B cell (primary cell): ENCODE measurements at regions not wholly inside any gene's neighbourhood (a gene's known extent, or its start where the extent isn't known, plus 50 kb on each side); places are given as distances from the start of the nearest gene placed in this dataset.
"Not testable (repeated sequence)": the region's sequence is repeated elsewhere in the genome, so short reads cannot be mapped to it uniquely, and the experiment has no call there.

Source experiments
- ATAC-seq: fragments of 200-7000 bp; cut with Tn5 transposase; one replicate; pipeline ENCODE4 v1.10.0; 2021; ENCODE audit warnings: low read depth, mild to moderate bottlenecking, moderate number of reproducible peaks, moderate library complexity
- CTCF ChIA-PET: fragments of 350-600 bp; sonication (Branson Sonifier 250); formaldehyde crosslinking; loops from one replicate; lab custom pipeline; 2021; ENCODE audit warnings: antibody characterized with exemption, inconsistent platforms; lab: Charles Lee
- POLR2A ChIA-PET: fragments of 350-600 bp; sonication (Branson Sonifier 250); formaldehyde crosslinking; loops from one replicate; lab custom pipeline; 2021; ENCODE audit warnings: antibody characterized with exemption; lab: Charles Lee
- DNase-seq: peaks from one replicate; pipeline ENCODE4 v3.0.0; 2013
- H2AFZ ChIP-seq: 2 replicates; pipeline ENCODE4 v1.6.1; 2012; ENCODE audit warnings: mild to moderate bottlenecking, low read depth, low read length; ENCODE audit not compliant: insufficient read depth, poor library complexity, severe bottlenecking
- H3K27ac ChIP-seq, 2 donors: 1 replicate in 1 of 2; 2 replicates in 1 of 2; pipeline ENCODE4 v1.5.1; 2012 to 2013; ENCODE audit warnings: low read length in 2 of 2, mild to moderate bottlenecking in 2 of 2, moderate library complexity in 1 of 2
- H3K27me3 ChIP-seq, 4 experiments: fragments of 200-600 bp in 1 of 4; sonication (generic) in 1 of 4; replicated peaks in 1 of 4; 1 replicate in 2 of 4; 2 replicates in 2 of 4; pipeline versions ENCODE4 v1.6.1 to v1.7.0; 2013 to 2016; ENCODE audit warnings: low read length in 3 of 4, mild to moderate bottlenecking in 2 of 4, mixed read lengths in 1 of 4, moderate library complexity in 1 of 4; ENCODE audit not compliant: insufficient read depth in 4 of 4, control insufficient read depth in 3 of 4; ENCODE audit errors: control extremely low read depth in 1 of 4
- H3K36me3 ChIP-seq, 2 experiments: replicated peaks in 1 of 2; 1 replicate in 1 of 2; 2 replicates in 1 of 2; pipeline versions ENCODE4 v1.6.1 to v1.7.1; 2013; ENCODE audit warnings: low read length in 1 of 2; ENCODE audit not compliant: insufficient read depth in 2 of 2, control insufficient read depth in 1 of 2; ENCODE audit errors: control extremely low read depth in 1 of 2, extremely low read depth in 1 of 2
- H3K4me1 ChIP-seq, 2 donors: fragments of 200-600 bp in 1 of 2; sonication (generic) in 1 of 2; 1 replicate in 1 of 2; 2 replicates in 1 of 2; pipeline versions ENCODE4 v1.5.1 to v1.6.1; 2013 to 2017; ENCODE audit warnings: low read length in 2 of 2; ENCODE audit not compliant: control insufficient read depth in 2 of 2, insufficient read depth in 2 of 2
- H3K4me2 ChIP-seq: replicated peaks from 2 replicates; pipeline ENCODE3; 2012; ENCODE audit warnings: mild to moderate bottlenecking, low read depth, low read length; ENCODE audit not compliant: poor library complexity, severe bottlenecking
- H3K4me3 ChIP-seq, 5 experiments: fragments of 200-600 bp in 1 of 5; sonication (generic) in 1 of 5; 1 replicate in 3 of 5; 2 replicates in 2 of 5; pipeline versions ENCODE4 v1.5.1 to v1.7.0; 2011 to 2016; ENCODE audit warnings: low read length in 4 of 5, mild to moderate bottlenecking in 4 of 5, low read depth in 2 of 5, control low read depth in 1 of 5, moderate library complexity in 1 of 5; ENCODE audit not compliant: insufficient read depth in 1 of 5; ENCODE audit errors: control extremely low read depth in 1 of 5, extremely low read depth in 1 of 5
- H3K79me2 ChIP-seq: fragments of 200-600 bp; sonication (generic); one replicate; pipeline ENCODE4 v1.6.0; 2016; ENCODE audit warnings: low read length; ENCODE audit not compliant: control insufficient read depth, insufficient read depth
- H3K9ac ChIP-seq: fragments of 200-600 bp; sonication (generic); 2 replicates; pipeline ENCODE4 v1.6.1; 2017; ENCODE audit warnings: mild to moderate bottlenecking, low read length, moderate library complexity
- H3K9me3 ChIP-seq, 3 donors: one replicate each; pipeline versions ENCODE4 v1.6.1 to v1.7.1; 2013; ENCODE audit warnings: low read length in 2 of 3; ENCODE audit not compliant: control insufficient read depth in 2 of 3, insufficient read depth in 1 of 3; ENCODE audit errors: control extremely low read depth in 1 of 3
- H4K20me1 ChIP-seq: 2 replicates; pipeline ENCODE4 v1.6.0; 2012; ENCODE audit warnings: mild to moderate bottlenecking, low read length; ENCODE audit not compliant: insufficient read depth, control insufficient read depth, poor library complexity, severe bottlenecking
- H3K27ac Mint-ChIP-seq: one replicate; pipeline ENCODE4 v1.8.0; 2021; ENCODE audit warnings: mixed read lengths
- H3K27me3 Mint-ChIP-seq: one replicate; pipeline ENCODE4 v1.8.0; 2021; ENCODE audit warnings: mixed read lengths
- H3K4me1 Mint-ChIP-seq: one replicate; pipeline ENCODE4 v1.8.0; 2021; ENCODE audit warnings: mixed read lengths
- H3K4me3 Mint-ChIP-seq: one replicate; pipeline ENCODE4 v1.8.0; 2021; ENCODE audit warnings: mixed read lengths
- H3K9me3 Mint-ChIP-seq: one replicate; pipeline ENCODE4 v1.8.0; 2022; ENCODE audit warnings: mixed read lengths; ENCODE audit not compliant: insufficient read depth
- WGBS: methylation state at CpG from one replicate; pipeline ENCODE4 v1.1.5; 2013; ENCODE audit warnings: missing lambda C conversion rate; ENCODE audit not compliant: insufficient coverage; 5-methylcytosine and 5-hydroxymethylcytosine counted together
- intact Hi-C: fragments of 100-400 bp; cut with micrococcal nuclease; formaldehyde crosslinking; loops from one replicate; pipeline ENCODE4 v1.10.0; 2022

DNA sequence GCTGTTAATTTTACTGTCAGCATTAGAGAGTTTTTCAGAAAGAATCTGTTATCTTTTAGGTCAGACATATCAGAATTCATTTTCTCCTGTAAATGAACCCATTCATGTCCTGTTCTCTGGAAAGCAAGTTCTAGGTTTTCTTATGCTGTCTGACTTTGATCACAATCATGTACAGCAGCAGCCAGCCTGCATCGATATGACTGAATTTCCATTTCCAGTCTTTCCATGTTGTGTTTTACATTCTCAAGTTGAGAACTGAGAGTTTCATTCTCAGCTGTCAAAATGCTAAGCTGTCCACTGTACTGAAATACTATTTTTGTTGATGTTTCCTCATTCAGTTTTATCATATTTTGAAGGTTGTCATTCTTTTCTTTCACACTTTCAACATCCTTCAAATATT is 103.3 kb upstream of the VOPP1 start:
- intact Hi-C loops, H3K4me3 ChIP-seq, H3K4me1 Mint-ChIP-seq, H3K4me1 ChIP-seq, H2AFZ ChIP-seq, CTCF ChIA-PET, H3K9me3 ChIP-seq, H3K27me3 ChIP-seq, ATAC-seq, H3K9me3 Mint-ChIP-seq, DNase-seq, H4K20me1 ChIP-seq, H3K4me2 ChIP-seq, H3K27ac ChIP-seq, H3K27ac Mint-ChIP-seq, H3K9ac ChIP-seq, POLR2A ChIA-PET, H3K79me2 ChIP-seq, H3K4me3 Mint-ChIP-seq, H3K36me3 ChIP-seq, H3K27me3 Mint-ChIP-seq: not testable (repeated sequence)
- WGBS: no CpG with 5 or more reads among the region's 1 CpG

DNA sequence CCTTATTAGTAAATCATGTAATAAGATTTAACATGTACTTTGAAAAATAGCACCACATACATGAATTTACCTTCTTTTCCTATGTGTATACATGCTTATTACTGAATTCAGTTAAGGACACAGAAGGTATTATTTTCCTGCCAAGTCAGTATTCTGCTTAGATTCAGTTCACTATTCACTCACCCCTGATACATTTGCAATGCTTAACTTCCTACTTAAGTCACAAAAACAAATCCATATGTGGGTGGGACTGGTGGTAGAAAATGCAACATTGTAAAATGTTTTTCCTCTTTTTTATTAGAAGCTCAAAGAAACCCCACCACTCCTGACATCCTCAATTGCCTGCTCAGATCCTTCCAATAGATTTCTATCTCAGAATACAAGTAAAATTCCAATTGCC is 101.2 kb upstream of the VOPP1 start:
- H3K4me3 ChIP-seq, H3K4me1 Mint-ChIP-seq, H3K4me2 ChIP-seq, CTCF ChIA-PET, H3K27me3 Mint-ChIP-seq, H3K9me3 Mint-ChIP-seq, H3K36me3 ChIP-seq, H3K27me3 ChIP-seq, H3K9me3 ChIP-seq, H3K4me3 Mint-ChIP-seq, intact Hi-C loops, H3K27ac ChIP-seq, DNase-seq, H3K9ac ChIP-seq, ATAC-seq, H3K79me2 ChIP-seq, H4K20me1 ChIP-seq, H2AFZ ChIP-seq, H3K27ac Mint-ChIP-seq, H3K4me1 ChIP-seq, POLR2A ChIA-PET: not testable (repeated sequence)

DNA sequence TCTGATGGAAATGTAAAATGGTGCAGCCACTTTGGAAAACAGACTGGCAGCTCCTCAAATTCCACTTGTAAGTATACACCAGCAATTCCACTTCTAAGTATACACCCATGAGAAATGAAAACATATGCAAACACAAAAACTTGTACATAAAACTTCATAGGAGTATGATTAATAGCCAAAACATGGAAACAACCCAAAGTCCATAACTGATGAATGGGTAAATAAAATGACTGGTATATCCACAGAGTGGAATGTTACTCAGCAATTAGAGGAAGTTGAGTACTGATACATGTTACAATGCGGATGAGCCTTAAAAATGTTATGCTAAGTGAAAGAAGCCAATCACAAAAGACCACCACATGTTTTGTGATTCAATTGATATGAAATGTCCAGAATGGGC is 99.8 kb upstream of the VOPP1 start:
- intact Hi-C loops, H4K20me1 ChIP-seq, H3K27me3 Mint-ChIP-seq, CTCF ChIA-PET, H3K27ac Mint-ChIP-seq, H3K4me1 Mint-ChIP-seq, ATAC-seq, H3K27me3 ChIP-seq, H3K4me3 Mint-ChIP-seq, H3K9me3 Mint-ChIP-seq, H2AFZ ChIP-seq, H3K9ac ChIP-seq, H3K27ac ChIP-seq, H3K9me3 ChIP-seq, POLR2A ChIA-PET, H3K36me3 ChIP-seq, H3K4me3 ChIP-seq, H3K4me2 ChIP-seq, H3K79me2 ChIP-seq, H3K4me1 ChIP-seq, DNase-seq: not testable (repeated sequence)
- no CpG with 5 or more reads among the region's 1 CpG for WGBS
